ENCODE measurements at regions not wholly inside any gene's neighbourhood (a gene's known extent, or its start where the extent isn't known, plus 50 kb on each side); places are given as distances from the start of the nearest gene placed in this dataset.

- TF ChIP-seq BCL6B (tag by site-specific recombination; IDR thresholded peaks at IDR 0.05) (no peak), ZNF777 (tag by site-specific recombination; IDR thresholded peaks at IDR 0.05; ENCODE audit: borderline replicate concordance) (no peak), KLF7 (tag by site-specific recombination; IDR thresholded peaks at IDR 0.05; ENCODE audit: borderline replicate concordance) (no peak), BCL11A (tag by site-specific recombination; IDR thresholded peaks at IDR 0.05; ENCODE audit: low read depth) (no peak), CTCF (tag by site-specific recombination; IDR thresholded peaks at IDR 0.05) (no peak)
These were observed 254.9 kb downstream of the MAFB start for GRCh38 chr20:40434122-40434521.

All from HEK293 (cell line).